Effector CD4-positive, alpha-beta T cell (primary cell): ENCODE measurements at regions not wholly inside any gene's neighbourhood (a gene's known extent, or its start where the extent isn't known, plus 50 kb on each side); places are given as distances from the start of the nearest gene placed in this dataset.
"Not testable (repeated sequence)": the region's sequence is repeated elsewhere in the genome, so short reads cannot be mapped to it uniquely, and the experiment has no call there.

ENCODE experiments used
- DNase-seq: peaks from one replicate; pipeline ENCODE4 v3.0.0-alpha.2; 2020

DNA sequence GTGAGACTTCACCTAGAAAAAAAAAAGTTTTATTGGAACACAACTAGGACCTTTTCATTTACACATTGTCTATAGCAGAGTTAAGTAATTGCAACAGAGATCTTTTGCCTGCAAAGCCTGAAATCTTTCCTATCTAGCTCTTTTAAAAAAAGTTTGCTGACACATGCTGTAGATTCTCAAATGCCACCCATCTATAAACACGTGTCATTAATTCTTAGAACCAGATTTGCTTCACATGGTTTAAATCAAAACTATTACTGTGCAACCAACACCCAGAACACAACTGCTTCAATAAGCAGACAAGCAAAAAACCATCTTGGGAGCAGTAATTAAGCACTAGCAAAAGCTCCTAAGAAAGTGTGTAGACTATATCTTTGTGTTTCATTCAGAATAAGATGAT is 55.0 kb downstream of the OXSM start:
- DNase-seq, result no peak

DNA sequence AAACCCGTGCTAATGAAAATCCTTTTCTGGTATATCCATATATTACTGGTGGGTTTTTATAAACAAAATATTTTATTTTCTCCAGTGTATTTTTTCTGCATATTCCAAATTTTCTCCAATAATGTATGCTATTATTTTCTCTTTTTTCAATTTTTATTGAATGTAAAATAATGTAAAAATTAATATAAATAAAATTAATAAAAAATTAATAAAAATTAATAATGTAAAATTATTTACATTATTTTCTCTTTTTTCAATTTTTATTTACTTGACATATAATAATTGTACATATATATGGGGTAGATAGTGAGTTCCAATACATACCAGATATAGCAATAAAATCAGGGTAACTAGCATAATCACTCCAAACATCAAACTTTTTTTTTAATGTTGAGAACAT is 56.4 kb downstream of the OXSM start:
- DNase-seq, result no peak

DNA sequence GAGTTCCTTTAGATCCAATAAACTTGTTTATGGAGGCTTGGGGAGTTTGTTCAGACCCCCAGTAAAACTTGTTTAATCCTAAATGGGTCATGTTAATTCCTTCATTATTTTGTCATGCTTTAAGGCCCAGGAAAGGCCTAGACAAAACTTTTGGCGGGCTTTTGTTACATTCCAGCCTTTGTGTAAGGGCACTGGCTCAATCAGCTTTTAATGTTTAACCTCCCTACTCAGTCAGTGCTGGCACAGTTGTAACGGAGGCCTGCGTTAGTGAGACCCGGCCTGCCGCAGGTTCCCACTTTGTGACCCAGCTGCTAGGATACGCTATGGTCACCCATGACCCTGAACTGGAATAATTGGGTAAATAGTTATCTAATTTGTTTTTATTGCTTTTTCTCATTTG is 59.2 kb downstream of the OXSM start:
- DNase-seq, result no peak

DNA sequence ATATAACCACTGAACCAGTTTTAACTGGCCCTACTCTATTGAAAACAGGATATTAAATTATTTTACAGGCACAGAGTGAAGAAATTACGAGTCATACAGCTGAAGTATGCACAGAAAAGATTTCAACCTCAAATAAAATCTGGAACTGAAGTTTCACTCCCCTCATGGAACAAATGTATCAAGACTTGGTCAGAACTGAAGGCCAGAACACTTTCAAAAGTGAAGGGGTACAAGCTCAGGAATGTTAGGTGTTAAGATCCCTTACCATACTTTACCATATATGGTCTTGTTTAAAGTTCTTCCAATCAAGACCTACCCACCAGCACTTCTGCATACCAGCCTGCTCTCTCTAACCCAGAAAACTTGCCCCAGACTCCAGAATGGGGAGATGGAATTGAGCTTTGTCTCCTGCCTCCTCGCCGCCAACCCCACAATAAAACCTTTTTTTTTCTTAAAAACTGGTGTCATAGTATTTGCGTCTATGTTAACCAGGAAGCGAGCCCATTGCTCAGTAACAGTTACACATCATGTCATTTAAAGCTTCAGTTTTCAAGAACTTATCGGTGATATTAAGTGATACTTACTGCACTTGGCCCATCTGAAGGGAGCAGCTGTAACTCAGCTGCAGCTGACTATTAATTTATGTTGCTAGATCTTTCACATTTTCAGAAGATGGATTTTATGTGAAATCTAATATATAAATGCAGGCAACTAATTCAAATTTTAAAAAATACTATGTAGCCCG is 59.9 kb downstream of the OXSM start:
- DNase-seq, result no peak

DNA sequence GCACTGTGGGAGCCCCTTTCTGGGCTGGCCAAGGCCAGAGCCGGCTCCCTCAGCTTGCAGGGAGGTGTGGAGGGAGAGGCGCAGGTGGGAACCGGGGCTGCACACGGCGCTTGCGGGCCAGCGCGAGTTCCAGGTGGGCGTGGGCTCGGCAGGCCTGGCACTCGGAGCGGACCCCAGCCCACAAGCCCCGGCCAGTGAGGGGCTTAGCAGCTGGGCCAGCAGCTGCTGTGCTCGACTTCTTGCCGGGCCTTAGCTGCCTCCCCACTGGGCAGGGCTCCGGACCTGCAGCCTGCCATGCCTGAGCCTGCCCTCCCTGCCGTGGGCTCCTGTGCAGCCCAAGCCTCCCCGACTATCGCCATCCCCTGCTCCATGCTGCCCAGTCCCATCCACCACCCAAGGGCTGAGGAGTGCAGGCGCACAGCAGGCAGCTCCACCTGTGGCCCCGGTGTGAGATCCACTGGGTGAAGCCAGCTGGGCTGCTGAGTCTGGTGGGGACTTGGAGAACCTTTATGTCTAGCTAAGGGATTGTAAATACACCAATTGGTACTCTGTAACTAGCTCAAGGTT is 61.9 kb downstream of the OXSM start:
- not testable (repeated sequence) for DNase-seq

DNA sequence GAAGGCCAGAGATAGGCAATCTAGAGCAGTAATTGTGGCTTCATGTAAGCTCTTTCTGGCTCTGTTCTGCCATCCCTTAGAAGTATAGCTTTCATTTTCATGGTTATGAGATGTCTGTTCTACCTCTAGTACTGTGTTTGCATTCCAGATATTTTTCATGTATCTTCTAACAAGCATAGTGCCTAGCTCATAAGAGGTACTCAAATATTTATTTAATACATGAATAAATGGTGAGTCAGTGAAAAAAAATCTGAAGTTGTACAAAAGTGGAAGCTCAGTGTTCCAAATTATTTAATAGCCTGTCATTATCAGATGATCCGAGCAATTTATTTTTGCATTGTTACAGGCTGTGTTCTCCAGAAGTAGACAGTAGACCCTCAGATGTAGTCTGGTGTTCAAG is 64.3 kb downstream of the OXSM start:
- DNase-seq, result no peak

DNA sequence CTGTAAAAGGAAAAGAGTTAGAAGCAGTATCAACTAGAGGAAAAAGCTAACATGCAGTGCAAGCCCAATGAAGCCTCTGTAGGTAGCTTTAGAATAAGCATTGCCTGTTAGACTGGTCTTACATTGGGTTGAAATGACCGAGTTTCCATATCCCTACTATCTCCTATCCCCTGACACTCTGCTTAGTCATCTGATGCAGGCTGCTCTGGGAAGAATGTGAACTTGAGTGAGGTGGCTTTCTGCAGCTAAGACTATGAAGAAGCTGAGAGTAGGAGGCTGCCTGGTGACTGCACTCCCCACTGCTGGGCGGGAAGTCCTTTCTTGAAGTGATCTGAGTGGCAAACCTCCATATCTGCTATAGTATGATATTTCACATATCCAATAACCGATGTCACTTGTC is 64.7 kb downstream of the OXSM start:
- no peak for DNase-seq

DNA sequence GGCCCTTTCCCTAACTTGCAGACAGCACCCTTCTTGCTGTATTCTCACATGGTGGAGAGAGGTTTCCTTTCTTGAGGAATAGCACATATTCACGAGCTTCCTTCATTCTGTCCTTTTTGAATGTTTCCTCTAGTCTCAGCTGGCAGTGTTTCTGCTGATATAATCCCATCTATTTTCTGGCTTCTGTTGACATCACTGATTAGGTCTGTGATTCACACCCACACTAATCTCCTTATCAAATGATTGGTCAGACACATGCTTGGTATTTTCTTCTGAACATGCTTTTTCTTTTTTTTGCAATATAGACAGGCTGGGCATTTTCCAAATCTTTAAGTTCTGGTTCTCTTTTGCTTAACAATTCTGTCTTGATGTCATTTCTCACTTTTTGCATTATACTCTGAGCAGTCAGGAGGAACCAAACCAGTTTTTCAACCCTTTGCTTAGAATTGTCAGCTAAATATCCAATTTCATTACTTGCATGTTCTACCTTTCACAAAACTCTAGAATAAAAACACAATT is 65.4 kb downstream of the OXSM start:
- DNase-seq, result no peak

DNA sequence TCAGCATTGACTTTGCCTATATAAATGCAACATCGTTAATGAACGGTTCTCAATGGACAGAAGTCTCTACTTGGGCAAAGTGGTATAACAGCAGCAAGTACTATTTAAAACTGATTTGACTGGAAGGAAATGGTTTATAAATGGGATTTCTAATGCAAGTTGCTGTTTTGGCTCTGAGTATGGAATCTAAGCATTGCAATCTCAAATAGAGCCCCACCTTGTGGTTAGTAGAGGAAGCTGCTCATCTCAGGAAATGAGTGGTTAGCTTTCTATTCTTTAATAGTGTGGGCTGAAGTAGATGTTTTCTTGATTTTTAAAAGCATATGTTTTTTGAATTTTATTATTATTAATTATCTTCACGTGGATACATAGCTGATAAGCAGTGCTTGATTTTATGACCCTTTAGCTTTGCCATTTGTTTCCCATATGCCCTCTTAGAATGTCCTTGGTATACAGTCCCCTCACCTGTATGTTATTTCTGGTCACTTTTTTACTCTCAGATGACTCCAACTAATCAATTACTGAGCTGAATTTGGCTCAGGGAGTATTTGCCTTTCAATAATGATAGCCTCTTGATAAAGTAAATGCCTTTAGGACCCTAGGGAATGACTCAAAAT is 67.1 kb downstream of the OXSM start:
- DNase-seq, result no peak

DNA sequence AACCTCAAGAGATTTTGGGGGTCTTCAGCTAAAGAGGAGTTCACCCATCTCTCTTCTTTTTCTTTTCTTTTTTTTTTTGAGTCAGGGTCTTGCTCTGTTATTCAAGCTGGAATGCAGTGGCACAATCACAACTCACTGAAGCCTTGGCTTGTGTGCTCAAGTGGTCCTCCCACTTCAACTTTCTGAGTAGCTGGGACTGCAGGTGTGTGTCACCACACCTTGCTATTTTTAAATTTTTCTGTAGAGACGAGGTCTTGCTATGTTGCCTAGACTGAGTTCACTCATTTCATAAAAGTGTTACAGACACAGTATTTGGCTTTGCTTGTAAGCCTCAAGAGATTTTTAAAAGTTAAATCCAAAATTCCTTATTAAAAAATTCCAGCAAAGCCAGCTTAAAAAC is 71.7 kb downstream of the OXSM start:
- DNase-seq, result no peak

DNA sequence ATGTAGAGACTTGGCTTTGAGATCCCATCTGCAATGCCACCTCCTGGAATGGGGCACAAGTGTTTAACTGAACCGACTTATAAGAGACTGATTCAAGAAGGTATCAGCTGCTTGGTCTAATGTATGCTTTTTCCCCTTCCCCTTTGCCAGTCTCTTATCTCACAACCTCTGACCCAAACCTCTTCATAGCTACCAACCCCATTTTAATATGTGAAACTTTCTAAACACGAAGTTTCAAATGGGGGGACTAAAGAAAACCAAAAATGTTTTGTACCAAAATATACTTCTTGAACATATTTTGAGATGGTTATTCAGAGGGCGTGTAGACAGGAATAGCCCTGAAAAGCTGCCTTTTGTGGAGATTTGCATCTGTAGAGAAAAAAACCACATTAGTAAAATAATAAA is 73.1 kb downstream of the OXSM start:
- no peak for DNase-seq

DNA sequence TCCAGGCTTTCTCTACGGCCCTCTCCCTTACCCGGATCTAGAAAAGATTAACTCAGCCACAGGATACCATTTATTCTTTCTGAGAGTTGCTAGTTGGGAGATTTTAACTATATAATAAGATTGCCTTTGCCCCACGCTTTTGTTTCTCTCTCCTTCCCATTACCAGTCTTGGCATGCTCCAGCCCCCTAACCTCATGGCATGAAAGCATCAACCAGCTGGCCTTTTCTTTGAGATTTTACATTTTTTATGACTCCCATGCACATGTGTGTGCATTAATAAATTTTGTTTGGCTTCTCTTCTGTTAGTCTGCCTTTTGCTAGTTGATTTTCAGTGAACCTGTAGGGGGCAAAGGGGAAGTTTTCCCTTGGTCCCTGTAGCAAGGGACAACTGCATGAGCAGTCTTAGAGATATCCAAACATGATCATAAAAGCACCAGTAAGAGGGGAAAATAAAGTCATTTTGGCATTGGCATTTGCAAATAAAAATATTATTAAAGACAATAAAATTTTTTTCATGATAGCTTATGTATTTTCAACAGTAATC is 73.6 kb downstream of the OXSM start:
- DNase-seq, result no peak

DNA sequence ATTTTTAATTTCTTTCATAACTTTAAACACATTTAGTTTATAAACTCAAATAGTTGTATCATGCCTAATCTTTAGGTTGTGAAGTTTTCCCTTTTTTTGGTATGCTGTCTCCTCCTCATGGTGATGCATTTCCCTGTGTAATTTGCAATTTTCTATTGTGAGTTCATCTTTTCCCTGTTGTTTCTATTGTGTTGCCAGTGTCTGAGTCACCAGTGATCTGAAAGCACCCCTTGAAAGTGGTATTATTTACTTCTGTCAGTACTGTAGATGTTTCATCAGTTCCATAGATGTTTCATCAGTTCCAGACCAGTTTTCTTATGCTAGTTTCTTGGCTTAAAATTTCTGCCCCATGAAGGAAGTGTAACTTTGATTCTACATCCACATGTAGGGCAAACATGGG is 80.6 kb downstream of the OXSM start:
- DNase-seq, result no peak

DNA sequence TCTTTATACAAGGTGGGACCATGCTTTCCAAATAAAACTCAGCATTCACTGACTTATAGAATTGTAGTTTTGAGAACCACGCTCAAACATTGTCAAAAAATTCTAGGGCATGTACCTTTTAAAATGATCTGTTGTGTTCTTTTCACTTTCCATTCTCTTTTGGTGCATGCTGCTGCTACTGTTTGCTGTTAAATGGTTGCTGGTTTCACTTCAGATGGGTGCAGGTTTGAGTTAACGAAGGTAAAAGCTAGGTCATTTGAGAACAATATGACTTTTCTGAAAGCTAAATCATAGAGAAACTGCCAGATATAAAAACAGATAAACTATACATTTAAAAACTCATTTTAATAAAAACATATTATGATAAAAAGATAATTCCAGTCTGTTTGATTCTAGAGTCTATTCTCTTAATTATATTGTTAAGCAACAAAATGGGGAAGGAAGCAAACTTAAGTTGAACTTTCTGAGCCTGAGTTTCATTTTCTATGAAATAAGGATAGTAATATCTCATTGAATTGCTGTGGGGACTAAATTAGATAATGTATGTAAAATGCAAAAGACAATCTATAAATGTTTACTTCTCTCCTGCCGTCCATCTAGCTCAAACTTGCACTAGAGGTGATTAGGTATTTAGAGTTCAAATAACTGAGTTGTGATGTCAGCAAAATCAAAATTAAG is 82.4 kb downstream of the OXSM start:
- no peak for DNase-seq

DNA sequence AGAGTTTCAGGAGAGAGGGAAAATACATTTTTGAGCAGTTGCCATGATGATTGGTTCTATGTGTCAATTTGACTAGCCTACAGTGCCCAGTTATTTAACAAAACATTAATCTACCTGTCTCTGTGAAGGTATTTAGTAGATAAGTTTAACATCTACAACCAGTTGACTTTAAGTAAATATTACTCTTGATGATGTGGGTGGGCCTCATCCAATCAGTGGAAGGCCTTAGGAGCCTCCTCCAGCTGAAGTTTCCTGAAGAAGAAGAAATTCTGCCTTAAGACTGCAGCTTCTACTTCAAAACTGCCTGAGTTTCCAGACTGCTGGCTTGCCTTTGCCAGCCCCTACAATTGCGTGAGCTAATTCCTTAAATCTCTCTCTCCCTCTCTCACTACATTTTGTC is 93.6 kb downstream of the OXSM start:
- DNase-seq, result no peak

DNA sequence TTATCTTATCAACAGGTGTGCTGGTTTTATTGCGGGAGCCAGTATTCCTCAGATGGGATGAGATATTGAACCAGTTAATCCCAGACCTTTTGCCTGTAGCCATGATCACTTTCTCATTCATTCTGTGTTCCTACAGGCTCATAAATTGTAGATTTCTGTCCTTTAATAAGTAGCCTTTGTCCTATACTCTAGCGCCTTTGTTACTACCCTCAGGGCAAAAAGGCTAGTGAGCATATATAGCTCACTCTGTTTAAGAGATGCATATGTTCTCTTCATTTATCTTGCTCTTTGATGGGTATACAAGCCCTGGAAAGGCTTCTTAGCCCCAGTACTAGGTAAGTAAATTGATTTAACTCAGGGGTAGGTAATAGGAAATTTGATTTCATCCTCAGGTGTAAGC is 95.1 kb downstream of the OXSM start:
- no peak for DNase-seq

DNA sequence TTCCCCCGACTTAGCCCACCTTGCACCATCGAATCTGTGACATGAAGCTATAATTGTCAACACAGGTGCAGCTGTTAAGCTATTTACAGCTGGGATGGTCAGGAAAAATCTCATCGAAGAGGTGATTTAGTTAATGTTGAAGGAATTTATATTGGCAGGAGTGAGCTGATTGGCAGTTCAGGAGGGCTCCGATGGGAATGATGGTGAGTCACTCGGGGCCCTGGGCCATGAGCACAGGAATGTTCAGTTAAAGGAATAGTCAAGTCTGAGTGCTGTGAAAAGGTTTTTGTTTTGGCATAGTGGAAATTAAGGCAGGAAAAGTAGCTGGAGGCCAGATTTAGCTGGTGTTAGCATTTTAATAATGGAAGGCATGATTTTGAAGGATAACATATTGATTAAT is 95.7 kb downstream of the OXSM start:
- no peak for DNase-seq

DNA sequence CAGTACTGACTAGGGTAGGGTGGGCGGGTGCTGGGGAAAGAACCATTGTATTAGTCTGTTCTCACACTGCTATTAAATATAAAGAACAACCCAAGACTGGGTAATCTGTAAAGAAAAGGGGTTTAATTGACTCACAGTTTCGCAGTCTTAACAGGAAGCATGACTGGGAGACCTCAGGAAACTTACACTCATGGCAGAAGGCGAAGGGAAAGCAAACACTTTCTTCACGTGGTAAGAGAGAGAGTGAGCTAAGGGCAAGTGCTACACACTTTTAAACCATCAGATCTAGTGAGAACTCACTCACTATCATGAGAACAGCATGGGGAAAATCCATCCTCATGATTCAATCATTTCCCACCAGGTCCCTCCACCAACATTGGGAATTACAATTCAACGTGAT is 98.0 kb downstream of the OXSM start:
- no peak for DNase-seq

DNA sequence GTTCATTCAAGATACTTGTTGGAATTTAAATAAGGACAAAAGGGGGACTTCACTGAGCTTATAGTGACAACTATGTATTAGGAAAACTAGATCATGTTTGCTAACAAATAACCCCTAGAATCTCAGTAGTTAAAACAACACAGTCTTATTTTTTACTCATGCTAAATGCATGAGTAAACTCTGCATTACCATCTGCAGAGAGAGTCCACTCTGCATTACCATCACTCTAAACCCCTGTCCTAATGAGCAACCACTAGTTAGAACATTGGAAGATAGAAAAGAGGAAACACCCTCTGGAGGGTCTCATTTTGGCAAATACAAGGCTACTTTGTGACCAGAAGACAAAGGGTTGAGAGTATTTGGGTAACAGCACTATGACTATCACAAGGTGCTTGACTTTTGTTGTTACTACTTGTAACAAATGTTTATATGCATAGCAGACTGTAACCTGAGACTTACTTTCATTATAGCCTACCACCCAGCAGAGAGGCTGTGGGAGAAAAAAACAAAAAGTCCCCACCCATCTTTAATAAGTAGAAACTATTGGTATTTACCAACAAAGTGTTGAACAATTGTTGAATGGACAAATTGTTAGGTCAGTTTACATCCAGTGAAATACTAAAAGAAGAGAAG is 99.1 kb downstream of the OXSM start:
- no peak for DNase-seq

DNA sequence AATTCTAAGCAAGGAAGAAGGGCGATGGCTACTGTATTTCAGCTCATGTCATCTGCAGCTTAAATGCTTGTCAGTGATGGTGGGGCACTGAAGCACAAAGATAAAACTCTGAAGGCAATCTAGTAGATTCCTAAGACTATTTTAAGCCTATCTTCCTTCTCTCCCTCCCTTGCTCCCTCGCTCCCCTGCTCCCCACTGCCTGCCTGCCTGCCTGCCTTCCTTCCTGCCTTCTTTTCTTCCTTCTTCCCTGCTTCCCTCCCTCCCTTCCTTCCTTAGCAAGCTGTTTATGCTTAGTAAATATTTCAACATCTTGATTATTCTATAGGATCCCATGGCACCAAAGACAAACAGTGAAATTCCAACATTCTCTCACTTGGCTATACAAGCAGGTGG is 99.6 kb downstream of the OXSM start:
- DNase-seq, result no peak

DNA sequence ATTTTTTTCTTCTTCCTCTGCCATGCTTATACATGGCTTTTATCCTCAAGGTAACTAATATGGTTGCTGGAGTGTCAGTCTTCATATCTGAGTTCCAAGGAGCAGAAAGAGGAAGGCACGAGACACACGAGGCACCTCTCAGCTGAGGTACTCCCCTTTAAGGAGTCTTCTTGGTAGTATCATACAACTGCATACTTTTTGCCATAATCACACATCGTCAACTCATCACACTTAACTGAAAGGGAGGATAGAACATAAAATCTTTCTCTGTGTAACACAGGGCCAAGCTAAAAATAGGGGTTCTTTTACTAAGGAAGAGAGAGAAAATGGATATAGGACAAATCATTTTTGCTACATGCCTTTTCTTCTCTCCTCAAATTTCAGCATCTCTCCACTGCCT is 104.2 kb downstream of the OXSM start:
- DNase-seq, result no peak

DNA sequence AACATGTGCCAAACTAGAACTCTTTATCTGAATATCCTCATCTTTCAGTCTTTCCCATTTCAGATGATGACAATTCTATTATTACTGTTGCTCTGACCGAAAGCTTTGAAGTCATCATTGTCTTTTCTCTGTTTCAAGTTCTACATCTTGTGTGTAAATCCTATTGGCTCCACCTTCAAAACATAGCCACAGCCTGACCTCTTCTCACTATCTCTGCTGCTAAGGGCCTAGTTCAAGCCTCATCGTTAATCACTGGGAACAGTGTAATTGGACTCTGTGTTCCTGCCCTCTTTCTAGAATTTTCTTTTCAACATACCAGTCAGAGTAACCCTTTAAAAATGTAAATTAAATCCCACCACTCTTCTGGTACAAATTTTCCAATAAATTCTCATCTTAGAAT is 105.1 kb downstream of the OXSM start:
- no peak for DNase-seq

DNA sequence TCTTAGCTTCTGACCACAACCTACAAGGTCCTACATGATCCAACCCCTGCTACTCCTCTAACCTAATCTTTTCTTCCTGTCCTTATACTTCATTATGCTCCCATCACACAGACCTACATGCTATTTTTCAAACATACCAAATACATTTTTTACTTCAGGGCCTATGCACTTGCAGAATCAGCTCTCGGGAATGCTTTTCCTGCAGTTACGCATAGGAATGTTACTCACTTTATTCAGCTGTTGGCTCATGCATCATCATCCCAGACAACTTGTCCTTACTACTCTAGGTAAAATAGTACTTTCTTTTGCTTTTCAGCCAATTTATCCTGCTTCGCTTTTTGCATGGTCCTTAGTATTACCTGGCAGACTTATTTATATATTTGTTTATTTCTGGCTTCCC is 105.6 kb downstream of the OXSM start:
- DNase-seq, result no peak
